ENCODE measurements at regions not wholly inside any gene's neighbourhood (a gene's known extent, or its start where the extent isn't known, plus 50 kb on each side); places are given as distances from the start of the nearest gene placed in this dataset.

- TF ChIP-seq ZNF462 (CRISPR knock-in tag; IDR thresholded peaks at IDR 0.05) (no peak), ZNF114 (CRISPR knock-in tag; IDR thresholded peaks at IDR 0.05) (no peak)
Measured at GRCh38 chr20:41670631-41671030, 52.5 kb upstream of the CHD6 start (continued).

GRCh38 chr20:41669708-41670263 lies 51.6 kb upstream of the CHD6 start:
- Histone ChIP-seq H3K36me3 (ENCODE audit: insufficient read depth) (no peaks in the 10 kb centered on the region), H3K4me2 (no peak overlapping the region; the same call in 1 of the 2 replicates), H3F3A (replicated peaks; ENCODE audit: low read depth) (no peaks in the 10 kb centered on the region), H3K27me3 (ENCODE audit: insufficient read depth) (no peaks in the 10 kb centered on the region), H4K20me1 (replicated peaks; ENCODE audit: insufficient read depth) (no peaks in the 10 kb centered on the region), H3K4me1 (ENCODE audit: insufficient read depth) (0 out of 2 replicates have a peak, but pooled peaks cover 5% of the 10 kb centered on the region), H3K9me2 (ENCODE audit: insufficient read depth) (no peaks in the 10 kb centered on the region), H2AFZ (peak overlapping the region; percentile 99), H3K79me2 (replicated peaks; ENCODE audit: insufficient read depth) (no peaks in the 10 kb centered on the region), H3K27ac (ENCODE audit: low read depth) (no peak overlapping the region), H3K4me3 (no peak overlapping the region)
- Mint-ChIP-seq H3K27ac (peak overlapping the region; percentile 43), H3K27me3 (ENCODE audit: insufficient read depth, low read depth, poor library complexity) (peaks cover 2% of the 10 kb centered on the region), H3K4me1 (peaks cover 18% of the 10 kb centered on the region), H3K36me3 (ENCODE audit: low read depth) (no peaks in the 10 kb centered on the region), H3K9me3 (no peaks in the 10 kb centered on the region), H3K4me3 (no peak overlapping the region)
- DNase-seq (ENCODE audit: low spot score) (peak; percentile 11), ATAC-seq (peak; percentile 74)
- TF ChIP-seq JUNB (IDR thresholded peaks at IDR 0.05; ENCODE audit: unreplicated experiment) (no peak), POLR2AphosphoS5 (IDR thresholded peaks at IDR 0.05; ENCODE audit: low read depth) (no peak), CTCF (conservative IDR thresholded peaks at IDR 0.05; ENCODE audit: low read depth in 2 of 2) (no peak), ZNF462 (CRISPR knock-in tag; IDR thresholded peaks at IDR 0.05) (no peak), ETS1 (IDR thresholded peaks at IDR 0.05) (no peak)
